Sigmoid colon (tissue), 6 donors: ENCODE measurements at regions not wholly inside any gene's neighbourhood (a gene's known extent, or its start where the extent isn't known, plus 50 kb on each side); places are given as distances from the start of the nearest gene placed in this dataset.

Experiments
- DNase-seq: peaks from one replicate; pipeline ENCODE4 v3.0.0-alpha.2; 2019
- H3K27ac ChIP-seq, 4 donors: fragments of 200-600 bp; sonication (generic); one replicate each; pipeline ENCODE4 v1.5.1; 2016 to 2019; ENCODE audit warnings: mild to moderate bottlenecking in 1 of 4
- H3K27me3 ChIP-seq, 3 donors: fragments of 200-600 bp; sonication (generic); one replicate each; pipeline ENCODE4 v1.5.1; 2019; ENCODE audit warnings: mild to moderate bottlenecking in 1 of 3
- H3K36me3 ChIP-seq, 4 donors: fragments of 200-600 bp; sonication (generic); one replicate each; pipeline ENCODE4 v1.5.1; 2016 to 2019
- H3K4me1 ChIP-seq, 4 donors: fragments of 200-600 bp; sonication (generic); one replicate each; pipeline ENCODE4 v1.5.1; 2017 to 2019
- H3K4me3 ChIP-seq, 4 donors: fragments of 200-600 bp; sonication (generic); one replicate each; pipeline ENCODE4 v1.5.1; 2017 to 2019; ENCODE audit warnings: mild to moderate bottlenecking in 2 of 4, moderate library complexity in 1 of 4
- H3K9me3 ChIP-seq, 4 donors: fragments of 200-600 bp in 3 of 4; sonication (generic) in 3 of 4; one replicate each; pipeline versions ENCODE4 v1.5.1 to v1.6.1; 2013 to 2019
- EP300 ChIP-seq, 4 donors: sonication (generic); formaldehyde crosslinking; IDR thresholded peaks; one replicate each; pipeline ENCODE4 v1.6.1; 2017; ENCODE audit warnings: antibody characterized with exemption in 4 of 4
- POLR2A ChIP-seq, 2 donors: fragments of 450-650 bp; IDR thresholded peaks; one replicate each; pipeline ENCODE4 v1.6.1; 2016; ENCODE audit warnings: antibody characterized with exemption in 2 of 2, mild to moderate bottlenecking in 2 of 2, moderate library complexity in 2 of 2
- POLR2AphosphoS5 ChIP-seq, 4 donors: sonication (generic); formaldehyde crosslinking; IDR thresholded peaks; one replicate each; pipeline ENCODE4 v1.6.1; 2017; ENCODE audit warnings: antibody characterized with exemption in 4 of 4
- WGBS, 2 donors: extraction: QIAGEN DNeasy Blood & Tissue Kit; methylation state at CpG; one replicate each; pipeline ENCODE4 v1.1.7; 2013; 5-methylcytosine and 5-hydroxymethylcytosine counted together
- intact Hi-C: fragments of 100-400 bp; cut with DNase I; formaldehyde crosslinking; loops from one replicate; pipeline ENCODE4 v1.15.1; 2023
- TF ChIP-seq, protein P1 (sequence below), 4 experiments: fragments of 450-650 bp in 3 of 4; fragments of 200-600 bp in 1 of 4; IDR thresholded peaks; one replicate each; pipeline ENCODE4 v1.5.1; 2016 to 2019; ENCODE audit warnings: antibody characterized with exemption in 4 of 4, mild to moderate bottlenecking in 3 of 4, moderate library complexity in 2 of 4
- donor health status: healthy with polysubstance abuse.
- donor health status: healthy.

GRCh38 chr4:35125995-35126712 is 1118.2 kb downstream of the ARAP2 start:
- no peak overlapping the region for H3K27ac ChIP-seq
- 75 to 79% methylated on average over 4 of the region's 4 CpGs for WGBS, 2 donors
- no peaks in the 10 kb centered on the region for H3K9me3 ChIP-seq
- no peak for DNase-seq
- TF ChIP-seq POLR2AphosphoS5 (IDR thresholded peaks at IDR 0.05) = no peak
- TF ChIP-seq, protein P1, sequence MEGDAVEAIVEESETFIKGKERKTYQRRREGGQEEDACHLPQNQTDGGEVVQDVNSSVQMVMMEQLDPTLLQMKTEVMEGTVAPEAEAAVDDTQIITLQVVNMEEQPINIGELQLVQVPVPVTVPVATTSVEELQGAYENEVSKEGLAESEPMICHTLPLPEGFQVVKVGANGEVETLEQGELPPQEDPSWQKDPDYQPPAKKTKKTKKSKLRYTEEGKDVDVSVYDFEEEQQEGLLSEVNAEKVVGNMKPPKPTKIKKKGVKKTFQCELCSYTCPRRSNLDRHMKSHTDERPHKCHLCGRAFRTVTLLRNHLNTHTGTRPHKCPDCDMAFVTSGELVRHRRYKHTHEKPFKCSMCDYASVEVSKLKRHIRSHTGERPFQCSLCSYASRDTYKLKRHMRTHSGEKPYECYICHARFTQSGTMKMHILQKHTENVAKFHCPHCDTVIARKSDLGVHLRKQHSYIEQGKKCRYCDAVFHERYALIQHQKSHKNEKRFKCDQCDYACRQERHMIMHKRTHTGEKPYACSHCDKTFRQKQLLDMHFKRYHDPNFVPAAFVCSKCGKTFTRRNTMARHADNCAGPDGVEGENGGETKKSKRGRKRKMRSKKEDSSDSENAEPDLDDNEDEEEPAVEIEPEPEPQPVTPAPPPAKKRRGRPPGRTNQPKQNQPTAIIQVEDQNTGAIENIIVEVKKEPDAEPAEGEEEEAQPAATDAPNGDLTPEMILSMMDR (IDR thresholded peaks at IDR 0.05) = no peak
- no peak for TF ChIP-seq POLR2A (IDR thresholded peaks at IDR 0.05)
- no peak for TF ChIP-seq EP300 (IDR thresholded peaks at IDR 0.05)
- intact Hi-C loops = no loop called here
- H3K4me1 ChIP-seq = no peaks in the 10 kb centered on the region
- H3K27me3 ChIP-seq = no peaks in the 10 kb centered on the region
- H3K4me3 ChIP-seq = no peak overlapping the region
- no peaks in the 10 kb centered on the region for H3K36me3 ChIP-seq

DNA sequence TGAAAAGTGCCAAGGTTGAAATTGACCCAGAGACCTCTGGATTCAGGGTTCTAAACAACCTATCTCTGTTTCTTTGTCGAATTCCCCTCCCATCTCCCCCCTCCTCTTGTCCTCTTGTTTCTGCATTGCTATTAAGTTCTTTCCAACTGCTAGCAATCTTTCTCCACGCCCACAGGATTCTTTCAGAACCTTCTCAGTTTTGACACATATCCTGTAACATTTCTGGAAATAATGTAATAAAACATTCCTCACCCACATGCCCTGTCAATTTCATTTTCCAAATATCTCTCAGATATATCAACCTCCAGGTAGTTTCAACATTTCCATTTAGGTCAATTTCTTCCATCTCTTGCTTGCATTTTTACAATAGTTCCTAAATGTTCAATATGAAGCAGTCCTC is 1105.9 kb downstream of the ARAP2 start:
- no peaks in the 10 kb centered on the region for H3K27me3 ChIP-seq
- no peaks in the 10 kb centered on the region for H3K4me1 ChIP-seq
- H3K4me3 ChIP-seq = no peak overlapping the region
- H3K27ac ChIP-seq = no peak overlapping the region
- intact Hi-C loops = no loop called here
- H3K36me3 ChIP-seq = no peaks in the 10 kb centered on the region
- 43 to 64% methylated on average over 2 of the region's 2 CpGs for WGBS, 2 donors
- TF ChIP-seq EP300 (IDR thresholded peaks at IDR 0.05) (no peak), POLR2AphosphoS5 (IDR thresholded peaks at IDR 0.05) (no peak), POLR2A (IDR thresholded peaks at IDR 0.05) (no peak)
- TF ChIP-seq, protein P1 (IDR thresholded peaks at IDR 0.05) = no peak
- H3K9me3 ChIP-seq = peaks cover 0 to 3% (median under 1%) of the 10 kb centered on the region in 4 donors
- no peak for DNase-seq

DNA sequence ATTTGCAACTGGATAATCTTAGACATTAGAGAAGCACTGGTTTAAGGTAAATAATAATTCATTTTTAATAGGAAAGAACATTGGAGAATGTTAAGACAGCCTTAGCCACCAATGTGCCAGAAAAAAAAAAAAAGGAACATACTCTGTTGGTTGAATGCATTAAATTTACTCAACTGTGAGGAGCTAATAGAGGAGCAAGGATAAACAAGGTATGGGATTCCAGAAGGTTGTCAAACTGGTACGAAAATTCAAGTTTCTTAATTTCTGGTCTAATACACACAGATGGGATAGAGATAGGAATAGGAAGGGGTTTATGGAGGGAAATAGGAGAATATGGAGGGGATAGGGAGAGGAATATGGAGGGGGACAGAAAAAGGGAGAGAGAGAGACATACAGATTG is 1096.6 kb downstream of the ARAP2 start:
- 87 to 92% methylated on average over 1 of the region's 1 CpG for WGBS, 2 donors
- intact Hi-C loops = no loop called here

DNA sequence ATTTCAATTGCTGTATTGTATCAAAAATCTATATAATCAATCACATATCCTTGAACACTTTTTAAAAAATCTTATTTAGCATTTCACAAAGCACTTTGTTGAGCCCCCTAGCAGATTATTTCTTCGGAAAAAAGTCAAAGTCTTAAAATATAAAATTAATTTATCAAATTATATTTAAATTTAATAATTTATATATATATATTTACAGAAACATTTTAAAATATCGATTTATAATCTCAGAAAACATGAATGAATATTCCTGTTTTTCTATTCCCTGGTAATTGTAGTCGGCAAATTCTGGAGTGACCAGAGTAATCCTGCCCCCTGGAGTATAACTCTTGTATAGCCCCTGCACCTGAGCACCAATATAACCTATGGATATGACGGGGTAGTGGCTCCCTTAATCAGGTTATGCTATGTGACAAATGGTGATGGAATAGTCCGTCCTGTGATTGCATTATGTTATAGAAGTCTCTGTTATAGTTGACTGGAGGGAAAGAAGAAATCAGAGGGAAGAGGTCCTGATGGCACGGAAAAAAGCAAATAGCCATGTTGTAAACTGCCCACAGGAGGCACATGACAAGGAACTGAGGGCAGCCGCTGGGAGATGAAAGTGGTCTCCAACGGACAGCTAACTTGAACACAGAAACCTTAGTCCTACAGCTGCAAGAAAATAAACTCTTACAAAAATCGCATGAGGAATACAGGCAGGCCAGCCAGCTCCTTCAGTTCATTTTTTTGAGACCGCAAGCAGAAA is 1092.3 kb downstream of the ARAP2 start:
- no peaks in the 10 kb centered on the region for H3K36me3 ChIP-seq
- no peaks in the 10 kb centered on the region for H3K4me1 ChIP-seq
- intact Hi-C loops = no loop called here
- H3K27ac ChIP-seq = no peak overlapping the region
- no peaks in the 10 kb centered on the region for H3K27me3 ChIP-seq
- DNase-seq = no peak
- no peak overlapping the region for H3K4me3 ChIP-seq
- no peak for TF ChIP-seq POLR2A (IDR thresholded peaks at IDR 0.05)
- TF ChIP-seq, protein P1 (IDR thresholded peaks at IDR 0.05) = no peak
- no peak for TF ChIP-seq POLR2AphosphoS5 (IDR thresholded peaks at IDR 0.05)
- TF ChIP-seq EP300 (IDR thresholded peaks at IDR 0.05) = no peak
- 70% methylated on average over 10 of the region's 10 CpGs for WGBS, 2 donors
- H3K9me3 ChIP-seq = no peaks in the 10 kb centered on the region

More for the DNA sequence above, 1096.6 kb downstream of the ARAP2 start:
- no peak for DNase-seq
- no peak overlapping the region for H3K4me3 ChIP-seq
- no peaks in the 10 kb centered on the region for H3K9me3 ChIP-seq
- no peaks in the 10 kb centered on the region for H3K4me1 ChIP-seq
- TF ChIP-seq POLR2AphosphoS5 (IDR thresholded peaks at IDR 0.05) (no peak), POLR2A (IDR thresholded peaks at IDR 0.05) (no peak), EP300 (IDR thresholded peaks at IDR 0.05) (no peak)
- TF ChIP-seq, protein P1 (IDR thresholded peaks at IDR 0.05) = no peak
- no peaks in the 10 kb centered on the region for H3K27me3 ChIP-seq
- no peak overlapping the region for H3K27ac ChIP-seq
- no peaks in the 10 kb centered on the region for H3K36me3 ChIP-seq
